HG03103 (cell line): ENCODE measurements at regions not wholly inside any gene's neighbourhood (a gene's known extent, or its start where the extent isn't known, plus 50 kb on each side); places are given as distances from the start of the nearest gene placed in this dataset.
A peak's percentile ranks its signal among the peaks of the same experiment; 100 is the strongest.

Experiments
- ATAC-seq: cut with Tn5 transposase; IDR thresholded peaks from one replicate; pipeline ENCODE4 v1.9.1; 2021; ENCODE audit warnings: low read depth; ENCODE audit not compliant: unreplicated experiment

DNA sequence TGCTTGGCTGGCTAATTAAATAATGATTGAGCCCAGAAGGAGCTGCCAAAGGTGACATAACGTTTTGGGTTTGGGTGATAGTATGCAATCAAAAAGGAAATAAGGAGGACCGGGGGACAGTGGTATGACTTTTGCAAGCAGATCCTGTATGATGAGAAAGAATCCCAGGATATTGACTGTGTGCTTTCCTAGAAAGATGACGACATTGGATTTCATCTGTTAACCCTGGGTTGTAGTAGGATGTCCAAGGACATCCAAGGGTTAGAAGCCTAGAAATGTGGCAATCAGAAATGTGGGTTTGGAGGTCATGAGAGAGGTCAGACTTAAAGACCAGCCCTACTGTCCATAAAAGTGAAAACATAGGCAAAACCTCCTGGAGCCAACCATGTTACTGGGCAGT is 50.3 kb upstream of the HMHB1 start:
- ATAC-seq: no peak

DNA sequence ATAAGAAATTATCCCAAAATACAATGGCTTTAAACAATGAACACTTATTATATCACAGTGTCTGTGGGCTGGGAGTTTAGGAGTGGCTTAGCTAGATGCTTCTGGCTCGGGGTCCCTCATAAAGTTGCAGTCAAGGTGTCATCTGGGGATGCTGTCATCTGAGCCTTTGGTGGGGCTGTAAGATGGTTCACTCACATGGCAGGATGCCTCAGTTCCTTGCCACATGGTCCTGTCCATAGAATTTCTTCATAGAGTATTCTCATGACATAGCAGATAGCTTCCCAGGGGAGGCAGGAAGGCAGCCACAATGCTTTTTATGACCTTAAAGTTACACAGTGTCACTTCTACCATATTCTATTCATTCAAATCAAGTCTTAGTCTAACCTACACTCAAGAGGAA is 51.2 kb upstream of the HMHB1 start:
- no peak for ATAC-seq

DNA sequence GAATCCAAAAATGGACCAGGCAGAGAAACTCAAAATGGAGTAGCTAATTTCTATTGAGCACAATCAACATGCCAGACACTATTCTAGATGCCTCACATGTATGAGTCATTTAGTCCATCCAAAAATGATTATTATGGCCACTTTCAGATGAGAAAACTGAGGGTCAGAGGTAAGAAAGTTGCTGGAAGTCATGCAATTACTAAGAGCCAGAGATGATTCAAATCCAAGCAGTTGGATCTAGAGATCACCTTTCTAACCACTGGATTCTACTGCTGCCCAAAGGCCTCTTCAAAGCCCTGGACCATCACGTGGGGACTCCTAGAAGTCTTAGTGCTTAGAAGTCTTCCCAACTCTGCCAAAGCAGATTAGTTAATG is 51.8 kb upstream of the HMHB1 start:
- peak; percentile 41 for ATAC-seq

DNA sequence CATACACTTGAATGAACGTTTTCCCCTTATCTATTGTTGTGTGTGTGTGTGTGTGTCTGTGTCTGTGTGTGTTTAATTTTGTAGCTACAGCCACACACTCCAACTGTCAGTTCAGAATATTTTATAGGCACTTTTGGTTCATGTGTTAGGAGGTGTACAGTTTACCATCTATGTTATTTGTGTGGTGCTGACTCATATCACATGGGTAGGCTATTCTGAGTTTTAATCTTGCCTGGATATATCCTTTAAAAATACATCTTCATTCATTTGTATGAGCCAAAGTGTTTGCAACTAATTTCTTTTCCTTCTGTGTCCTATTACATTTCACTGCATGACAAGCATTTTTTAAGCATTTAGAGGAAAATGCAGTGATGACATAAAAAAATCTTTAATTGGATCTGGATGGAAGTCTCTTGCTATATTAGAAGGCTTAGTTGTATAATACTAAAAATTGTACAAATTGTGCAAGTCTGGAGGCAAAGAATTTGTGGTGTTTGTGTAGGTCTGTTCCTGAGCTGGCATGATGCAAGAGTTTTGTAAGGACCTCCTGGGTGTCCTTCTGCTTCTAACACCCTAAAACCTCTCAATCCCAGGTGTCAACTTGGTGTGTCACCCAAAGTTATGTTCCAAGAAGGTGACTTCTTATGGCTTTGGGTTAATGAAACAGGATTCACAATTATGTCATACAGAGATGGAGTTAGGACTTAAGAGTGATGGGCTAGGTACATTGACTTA is 52.4 kb upstream of the HMHB1 start:
- no peak for ATAC-seq

DNA sequence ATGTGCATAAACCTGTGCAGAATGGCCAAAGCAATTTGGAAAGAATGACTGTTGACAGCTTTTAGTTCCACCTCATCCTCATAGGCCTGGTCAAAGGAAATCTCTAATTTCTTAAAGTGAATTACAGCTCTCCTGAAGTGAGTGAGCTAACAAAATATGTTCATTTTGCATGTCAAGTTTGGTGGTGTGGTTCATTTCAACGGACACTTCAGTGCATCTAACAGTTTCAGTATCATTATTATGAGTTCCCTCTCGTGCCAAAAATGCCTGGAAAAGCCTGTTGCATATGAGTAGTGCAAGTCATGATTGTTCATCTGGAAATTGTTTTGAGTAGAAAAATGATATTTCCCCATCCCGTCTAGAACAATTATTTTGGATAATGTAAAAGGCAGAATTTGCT is 53.2 kb upstream of the HMHB1 start:
- peak; percentile 61 for ATAC-seq

DNA sequence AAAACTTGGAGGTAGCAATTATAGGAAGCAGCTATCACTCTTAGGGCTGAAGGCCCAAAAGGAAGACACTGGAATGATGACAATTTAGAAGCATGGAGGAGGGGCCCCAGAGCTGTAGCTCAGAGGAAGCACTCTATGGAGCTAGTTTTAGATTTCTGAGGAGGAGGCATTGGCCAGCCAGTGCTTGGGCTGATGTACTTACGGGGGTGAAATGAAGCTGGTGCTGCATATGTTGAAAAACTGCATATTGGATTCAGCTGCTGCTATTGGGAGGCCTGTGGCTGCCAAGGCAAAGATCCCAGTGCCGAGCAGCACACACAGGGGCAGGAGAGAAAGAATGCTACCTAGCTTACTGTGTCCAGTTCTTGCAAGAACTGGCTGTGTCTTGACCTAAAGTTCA is 53.9 kb upstream of the HMHB1 start:
- ATAC-seq: no peak

DNA sequence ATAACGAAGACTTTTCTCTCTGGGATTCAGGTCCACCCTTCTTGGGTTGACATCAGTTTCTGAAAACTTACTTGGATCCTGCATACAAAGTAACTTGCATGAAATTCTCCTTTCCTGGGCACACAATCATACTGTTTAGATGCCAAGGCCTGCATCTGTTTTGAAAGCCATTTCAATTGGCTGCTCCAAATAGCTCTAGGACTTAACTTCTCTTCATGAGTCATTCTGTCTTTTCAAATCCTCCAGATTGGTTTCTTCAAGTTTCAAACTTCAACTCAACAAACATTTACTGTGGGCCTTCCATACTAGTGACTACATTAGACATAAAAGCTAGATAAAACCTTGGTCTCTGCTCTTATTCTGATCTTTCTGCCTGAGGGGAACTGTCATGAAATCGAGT is 54.8 kb upstream of the HMHB1 start:
- no peak for ATAC-seq

DNA sequence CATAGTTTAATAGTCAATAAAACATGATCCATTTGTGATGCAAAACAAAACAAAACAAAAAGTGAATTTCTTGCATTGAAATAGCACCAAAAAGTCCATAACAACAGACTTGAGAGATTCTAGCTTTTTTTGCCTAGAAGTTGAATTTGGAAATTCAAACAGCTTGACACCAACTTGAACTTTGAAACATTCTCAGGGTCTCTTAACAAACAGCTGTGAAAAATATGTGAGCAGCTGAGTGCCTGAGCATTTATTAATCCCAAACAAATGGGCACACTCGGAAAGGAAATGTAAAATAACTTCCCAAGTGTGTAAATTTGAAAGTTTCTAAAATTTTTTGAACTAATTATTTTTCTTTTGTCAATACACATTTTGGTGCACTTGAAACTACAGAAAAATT is 56.0 kb upstream of the HMHB1 start:
- ATAC-seq: no peak

DNA sequence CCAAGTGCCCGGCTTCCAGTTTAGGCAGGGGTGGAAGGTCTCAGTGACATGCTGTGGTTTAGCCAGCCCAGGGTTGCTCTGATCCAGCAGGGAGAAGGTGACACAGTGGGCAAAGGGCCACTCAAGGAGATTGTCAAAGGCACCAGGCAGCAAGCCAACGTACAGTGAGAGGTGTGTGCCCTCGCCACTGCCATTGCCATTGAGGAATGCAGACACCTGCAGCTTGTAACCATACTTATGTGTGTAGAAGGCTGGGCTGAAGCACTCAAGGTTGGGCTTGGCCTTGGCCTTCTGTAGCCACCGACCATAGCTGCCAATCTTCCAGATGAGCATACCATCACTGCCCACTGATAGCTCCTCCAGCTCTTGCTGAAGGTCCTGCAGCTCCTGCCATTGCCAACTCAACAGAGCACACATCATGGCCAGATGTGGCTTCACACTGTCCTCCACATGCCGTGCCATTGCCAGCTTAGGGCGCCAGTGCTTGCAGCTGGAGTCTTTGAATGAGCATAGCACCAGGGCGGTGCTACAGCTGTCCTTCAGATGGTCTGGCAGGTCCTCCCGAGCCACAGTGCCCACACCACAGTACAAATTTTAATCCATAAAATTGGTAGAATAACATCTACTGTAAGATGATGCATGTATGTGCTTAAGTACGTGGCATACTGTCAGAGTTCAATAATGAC is 59.7 kb upstream of the HMHB1 start:
- no peak for ATAC-seq

DNA sequence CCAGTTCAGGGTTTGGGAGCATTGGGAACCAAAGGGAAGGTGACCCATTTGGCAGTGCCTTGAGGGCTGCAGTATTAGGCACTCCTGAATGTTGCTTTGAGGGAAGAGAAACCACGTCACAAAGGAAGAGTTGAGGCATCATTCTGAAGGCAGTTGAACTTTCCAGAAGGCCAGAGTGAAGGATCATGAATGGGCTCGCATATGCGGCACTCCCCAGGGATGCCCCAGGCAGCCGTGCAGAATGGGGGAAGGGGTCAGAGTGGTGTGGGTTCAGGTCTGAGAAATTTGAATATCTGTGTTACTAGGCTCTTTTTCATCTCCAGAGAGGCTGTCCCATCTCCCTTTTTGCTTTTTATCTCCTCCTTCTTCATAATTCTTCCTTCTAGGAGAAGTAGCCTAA is 60.6 kb upstream of the HMHB1 start:
- ATAC-seq: no peak

DNA sequence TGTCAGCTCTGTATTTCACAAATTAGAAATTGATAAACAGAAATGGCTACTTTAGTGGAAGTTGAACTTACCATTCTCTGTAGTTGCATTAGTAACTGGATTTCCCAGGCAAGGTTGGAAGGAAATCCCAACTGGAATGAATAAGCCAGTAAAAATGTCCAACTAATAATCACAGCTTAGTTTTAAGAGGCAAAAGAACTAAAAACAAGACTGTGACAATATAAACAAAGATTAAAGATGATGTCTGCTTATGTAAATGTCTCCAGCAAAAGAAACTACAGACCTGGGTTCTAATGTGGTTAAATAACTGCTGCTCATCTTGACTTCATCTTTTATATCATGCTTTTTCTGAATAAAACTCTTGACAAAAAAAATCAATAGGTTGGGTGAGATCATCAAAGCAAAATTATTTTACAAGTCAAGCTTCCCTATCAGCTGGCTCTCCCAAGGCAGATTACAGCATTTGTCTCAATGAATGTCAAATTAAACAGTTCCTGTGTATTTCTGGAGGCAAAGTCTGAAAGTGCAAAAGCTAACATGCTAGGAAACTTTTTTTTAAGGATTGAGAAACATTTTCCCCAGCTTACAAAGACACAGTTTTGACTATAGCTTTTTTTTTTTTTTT is 62.3 kb upstream of the HMHB1 start:
- no peak for ATAC-seq

DNA sequence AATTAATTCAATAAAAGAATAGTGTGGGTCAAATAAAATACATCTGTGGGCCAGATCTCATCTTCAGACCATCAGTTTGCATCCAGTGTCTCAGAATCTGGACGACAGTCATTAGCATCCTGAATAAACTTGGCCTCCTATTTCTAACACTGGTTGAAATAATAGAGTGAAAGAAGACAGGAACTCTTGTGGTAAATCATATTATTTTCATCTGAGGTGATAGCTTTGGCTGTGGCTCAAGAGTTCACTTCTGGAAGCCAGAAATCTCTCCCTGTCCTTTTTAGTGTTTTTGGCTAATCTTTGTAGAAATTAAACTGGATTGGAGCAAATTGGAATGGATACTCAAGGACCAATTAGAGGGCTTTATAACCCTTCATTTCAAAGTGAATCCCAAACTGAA is 63.4 kb upstream of the HMHB1 start:
- no peak for ATAC-seq

DNA sequence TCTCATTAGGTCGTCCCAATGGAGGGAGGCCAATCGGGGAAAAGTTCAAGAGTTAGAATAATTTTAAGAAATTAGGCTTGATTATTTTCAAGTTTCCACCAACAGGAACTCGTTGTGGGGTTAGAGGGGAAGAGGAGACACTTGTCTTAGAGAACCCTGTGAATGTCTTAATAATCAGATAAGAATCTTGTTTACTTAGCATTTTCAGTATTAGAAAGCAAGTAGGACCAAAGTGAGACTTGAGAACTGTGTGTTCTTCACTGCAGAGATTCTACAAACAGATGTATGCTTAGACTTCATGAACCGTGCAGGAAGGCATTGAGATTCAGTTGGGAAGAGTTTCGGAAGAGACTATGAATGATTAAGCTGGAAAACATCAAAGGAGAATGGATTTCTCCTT is 69.0 kb upstream of the HMHB1 start:
- ATAC-seq: no peak

DNA sequence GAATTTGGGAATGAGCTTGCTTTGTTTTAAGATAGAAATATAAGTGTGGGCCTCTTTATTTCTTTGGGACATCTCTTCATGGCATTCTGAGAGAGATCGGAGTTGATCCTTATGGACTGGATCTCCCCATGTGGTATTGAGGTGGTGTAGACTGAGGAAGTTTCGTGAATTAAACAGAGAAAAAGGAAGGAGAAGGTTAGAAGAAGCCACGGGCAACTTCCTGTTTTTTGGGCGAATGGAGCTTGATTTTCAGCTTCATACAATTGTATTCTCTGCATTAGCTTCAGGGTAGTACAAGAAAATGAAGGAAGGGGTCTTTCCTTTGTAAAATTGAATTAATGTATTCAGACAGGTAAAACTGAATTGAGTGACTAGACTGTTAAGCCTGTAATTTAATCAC is 70.5 kb upstream of the HMHB1 start:
- no peak for ATAC-seq

DNA sequence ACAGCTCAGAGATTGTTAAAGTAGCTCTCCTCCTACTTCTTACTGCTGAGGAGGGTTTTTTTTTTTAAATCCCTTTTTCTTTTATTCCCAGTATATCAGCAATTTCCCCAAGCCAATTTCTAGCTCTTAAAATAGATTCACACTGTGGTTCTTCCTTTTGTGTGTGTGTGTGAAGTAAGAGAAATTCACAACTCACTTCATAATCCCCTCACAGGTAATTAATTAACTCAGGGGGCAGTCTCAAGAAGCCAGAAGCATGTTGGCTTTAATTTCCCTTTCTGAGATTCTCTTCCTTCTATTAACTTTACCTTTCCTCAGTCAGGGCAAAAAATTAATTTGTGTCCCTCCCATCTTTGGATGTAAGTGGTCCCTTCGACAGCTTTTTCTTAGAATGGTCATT is 71.0 kb upstream of the HMHB1 start:
- ATAC-seq: no peak

DNA sequence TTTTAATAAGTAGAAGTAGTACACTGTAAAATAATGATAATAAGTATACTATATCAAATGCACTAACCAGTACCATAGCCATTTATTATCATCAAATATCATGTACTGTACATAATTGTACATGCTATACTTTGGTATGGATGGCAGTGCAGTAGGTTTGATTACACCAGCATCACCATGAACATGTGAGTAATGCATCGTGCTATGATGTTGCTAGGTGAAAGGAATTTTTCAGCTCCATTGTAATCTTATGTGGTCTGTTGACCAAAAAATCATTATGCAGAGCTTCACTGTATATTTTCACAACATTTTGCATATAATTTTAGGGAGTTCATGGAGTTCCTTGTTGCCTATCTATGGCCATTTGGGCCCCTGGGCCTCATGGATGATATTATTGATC is 72.2 kb upstream of the HMHB1 start:
- ATAC-seq: no peak

DNA sequence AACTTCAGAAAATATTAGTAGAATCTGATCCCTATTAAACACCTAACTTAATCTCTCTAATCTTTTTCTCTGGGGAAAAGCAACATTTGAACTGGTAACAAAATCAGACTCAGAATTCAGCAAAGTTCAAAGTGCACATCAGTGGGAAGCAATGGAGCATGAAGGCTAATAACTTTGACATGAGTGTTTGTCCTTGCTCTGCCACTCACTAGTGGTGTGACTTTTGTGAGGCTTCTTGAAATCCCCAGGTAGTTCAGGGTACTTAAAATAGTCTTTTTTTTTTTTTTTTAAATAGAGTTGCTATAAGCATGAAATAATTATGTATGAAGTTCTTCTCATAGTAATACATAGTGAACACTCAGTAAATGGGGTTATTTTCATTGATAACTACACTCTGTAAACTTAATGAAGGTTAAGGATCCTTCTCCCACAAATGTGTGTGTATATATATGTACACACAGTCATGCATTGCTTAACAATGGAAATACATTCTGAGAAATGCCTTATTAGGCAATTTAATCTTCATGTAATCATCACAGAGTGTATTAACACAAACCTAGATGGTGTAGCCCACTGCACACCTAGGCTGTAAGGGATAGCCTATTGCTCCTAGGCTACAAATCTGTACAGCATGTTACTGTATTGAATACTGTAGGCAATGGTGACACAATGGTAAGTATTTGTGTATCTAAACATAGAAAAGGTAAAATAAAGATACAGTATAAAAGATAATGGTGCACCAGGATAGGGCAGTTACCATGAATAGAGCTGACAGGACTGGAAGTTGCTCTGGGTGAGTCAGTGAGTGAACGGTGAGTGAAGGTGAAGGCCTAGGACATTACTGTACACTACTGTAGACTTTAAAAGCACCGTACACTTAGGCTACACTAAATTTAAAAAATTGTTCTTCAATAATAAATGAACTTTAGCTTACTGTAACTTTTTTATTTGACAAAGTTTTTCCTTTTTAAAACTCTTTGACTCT is 73.3 kb upstream of the HMHB1 start:
- ATAC-seq: no peak

DNA sequence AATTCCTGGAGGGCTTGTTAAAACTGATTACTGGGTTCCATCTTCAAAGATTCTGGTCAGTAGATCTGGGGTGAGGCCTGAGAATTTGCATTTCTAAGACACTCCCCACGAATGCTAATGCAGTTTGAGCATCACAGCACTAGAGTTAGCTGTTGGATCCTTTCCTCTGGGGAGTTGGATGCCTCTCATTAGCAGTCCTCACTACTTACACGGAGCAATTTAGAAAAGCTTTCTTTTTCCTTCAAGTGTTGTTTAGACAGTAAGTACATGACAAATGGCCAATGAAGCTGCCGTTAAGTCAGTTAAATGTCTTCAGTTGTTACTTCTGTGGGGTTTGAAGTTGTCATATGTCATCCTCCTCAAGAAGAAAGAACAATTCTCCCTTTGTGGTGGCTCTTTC is 74.9 kb upstream of the HMHB1 start:
- no peak for ATAC-seq

DNA sequence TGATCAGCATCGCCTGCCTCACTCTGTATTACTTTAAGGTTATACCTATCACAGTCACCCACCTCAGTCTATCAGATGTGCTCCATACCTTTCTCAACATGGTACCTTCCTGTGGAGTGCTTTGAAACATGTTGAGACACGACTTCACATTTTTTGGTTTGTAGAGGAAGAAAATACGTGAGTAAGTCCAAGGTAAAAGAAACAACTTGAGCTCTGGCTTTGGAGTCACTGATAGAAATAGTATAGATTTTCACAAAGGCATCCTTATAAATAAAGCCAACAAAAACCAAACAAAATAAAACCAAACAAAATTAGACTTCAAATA is 77.5 kb upstream of the HMHB1 start:
- ATAC-seq: no peak

DNA sequence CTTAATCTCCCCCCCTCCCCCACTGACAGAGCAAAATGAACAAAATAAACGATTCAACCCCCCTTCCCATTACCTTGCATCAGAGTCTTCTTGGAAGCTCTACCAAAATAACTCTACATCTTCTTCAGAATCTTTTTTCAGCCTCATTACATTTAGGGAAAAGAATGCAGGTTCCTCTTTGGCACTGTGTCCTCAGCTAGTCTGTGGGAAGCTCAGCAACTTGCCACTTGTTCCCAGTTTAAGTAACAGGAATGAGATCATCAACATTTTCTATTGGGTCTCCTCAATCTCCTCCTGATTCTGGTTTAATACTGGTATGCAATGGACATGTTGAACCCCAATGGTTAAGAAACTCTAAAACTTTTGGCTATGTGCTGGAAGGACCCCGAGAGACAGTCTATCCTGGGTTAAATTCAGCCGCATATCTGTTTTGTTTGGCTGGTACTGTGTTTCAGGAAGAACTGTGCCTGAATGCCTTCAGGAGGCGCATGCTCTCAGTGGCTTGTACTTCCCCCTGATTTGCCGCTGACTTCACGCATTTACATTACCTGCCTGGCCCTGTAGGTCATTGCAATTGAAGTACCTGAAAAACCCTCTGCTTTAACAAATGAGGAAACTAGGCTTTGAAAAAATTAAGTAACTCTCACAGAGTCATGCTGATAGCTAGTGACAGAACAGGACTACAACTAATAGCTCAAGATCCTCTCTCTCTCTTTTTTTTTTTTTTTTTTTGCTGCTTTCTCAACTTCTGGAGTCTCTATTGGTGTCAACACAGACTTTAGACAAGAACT is 78.1 kb upstream of the HMHB1 start:
- ATAC-seq: no peak
